OCI-LY7 (cell line): ENCODE measurements at regions not wholly inside any gene's neighbourhood (a gene's known extent, or its start where the extent isn't known, plus 50 kb on each side); places are given as distances from the start of the nearest gene placed in this dataset.

Source experiments
- CTCF ChIP-seq: fragments of 200-600 bp; sonication (generic); conservative IDR thresholded peaks from 2 replicates; pipeline ENCODE4 v1.5.1; 2014; ENCODE audit warnings: mild to moderate bottlenecking, antibody characterized with exemption, low read length, moderate library complexity, mixed read lengths
- EZH2phosphoT487 ChIP-seq: fragments of 200-600 bp; sonication (generic); IDR thresholded peaks from 2 replicates; pipeline ENCODE4 v1.6.1; 2018; ENCODE audit warnings: low read depth, borderline replicate concordance, mild to moderate bottlenecking, mixed run types, antibody characterized with exemption, low read length, moderate library complexity, mixed read lengths

GRCh38 chr6:114588726-114589125 lies 245.9 kb upstream of the HS3ST5 start:
- TF ChIP-seq CTCF, result no peak
- no peak for TF ChIP-seq EZH2phosphoT487
